ENCODE measurements at regions not wholly inside any gene's neighbourhood (a gene's known extent, or its start where the extent isn't known, plus 50 kb on each side); places are given as distances from the start of the nearest gene placed in this dataset.

- BruUV-seq (replicated peaks): no TSS peak
- CTCF ChIA-PET: no interaction called here
- H3K9ac ChIP-seq (ENCODE audit: low read depth, low read length): no peak overlapping the region
- TF ChIP-seq MXI1 (IDR thresholded peaks at IDR 0.05; ENCODE audit: borderline replicate concordance, low read depth, low read length): no peak
- no peak for TF ChIP-seq MAFK (IDR thresholded peaks at IDR 0.05; ENCODE audit: low read depth, low read length)
- no peak for TF ChIP-seq FOS (IDR thresholded peaks at IDR 0.05; ENCODE audit: low read depth, low read length)
- TF ChIP-seq NFE2L2 (IDR thresholded peaks at IDR 0.05; ENCODE audit: low read depth, low read length): no peak
- no peak for TF ChIP-seq ELK1 (IDR thresholded peaks at IDR 0.05; ENCODE audit: borderline replicate concordance, low read depth, low read length)
- no peak for TF ChIP-seq RFX5 (IDR thresholded peaks at IDR 0.05; ENCODE audit: low read depth, low read length)
- no peak for TF ChIP-seq RCOR1 (IDR thresholded peaks at IDR 0.05; ENCODE audit: insufficient replicate concordance, low read length)
- TF ChIP-seq CHD1 (IDR thresholded peaks at IDR 0.05; ENCODE audit: low read depth, low read length): no peak
- no peak for TF ChIP-seq CTCF (conservative IDR thresholded peaks at IDR 0.05; ENCODE audit: low read depth, low read length)
- TF ChIP-seq POLR2A (IDR thresholded peaks at IDR 0.05; ENCODE audit: low read depth, low read length): no peak
- TF ChIP-seq CEBPB (IDR thresholded peaks at IDR 0.05; ENCODE audit: low read depth, low read length): no peak
- no peak for TF ChIP-seq MAZ (IDR thresholded peaks at IDR 0.05; ENCODE audit: borderline replicate concordance, low read depth, low read length)
- TF ChIP-seq BHLHE40 (IDR thresholded peaks at IDR 0.05; ENCODE audit: low read depth, low read length): no peak
- TF ChIP-seq RAD21 (IDR thresholded peaks at IDR 0.05; ENCODE audit: low read length): no peak
- TF ChIP-seq USF2 (IDR thresholded peaks at IDR 0.05; ENCODE audit: low read depth, low read length): no peak
- no peak for TF ChIP-seq SMC3 (IDR thresholded peaks at IDR 0.05; ENCODE audit: low read depth, low read length)
- H3K23ac ChIP-seq (ENCODE audit: low read depth, low read length): no peak overlapping the region
- no peaks in the 10 kb centered on the region for H4K20me1 ChIP-seq (ENCODE audit: insufficient read depth, low read length)
- in situ Hi-C loops (cut with MboI; ENCODE audit: low sequenced_read_pairs): no loop called here
- H3K27me3 ChIP-seq (ENCODE audit: control insufficient read depth, insufficient read depth, low read length): peaks cover 3% of the 10 kb centered on the region
- intact Hi-C loops (cut with micrococcal nuclease): no loop called here
- H2BK5ac ChIP-seq (ENCODE audit: low read depth, low read length, poor library complexity, severe bottlenecking): no peak overlapping the region
- H3K36me3 ChIP-seq (ENCODE audit: control insufficient read depth, insufficient read depth, low read length): no peaks in the 10 kb centered on the region
- no peak overlapping the region for H2AK5ac ChIP-seq (ENCODE audit: low read depth, low read length)
- H3K18ac ChIP-seq (ENCODE audit: low read depth, low read length): no peak overlapping the region
- no peak overlapping the region for H3K4me2 ChIP-seq (ENCODE audit: low read depth, low read length)
- ATAC-seq (ENCODE audit: low read depth): no peak
- no peaks in the 10 kb centered on the region for H3K9me1 ChIP-seq (ENCODE audit: insufficient read depth, low read length)
- no peak overlapping the region for H2BK15ac ChIP-seq (ENCODE audit: low read depth, low read length)
- H2BK120ac ChIP-seq (ENCODE audit: low read depth, low read length): no peak overlapping the region
- no peaks in the 10 kb centered on the region for H3K79me1 ChIP-seq (ENCODE audit: low read depth in 1 of 2, low read length in 2 of 2)
- no peak overlapping the region for H3K4ac ChIP-seq (ENCODE audit: low read depth, low read length)
- no peak overlapping the region for H2AFZ ChIP-seq (replicated peaks; ENCODE audit: low read length, poor library complexity)
- H3K4me3 ChIP-seq (ENCODE audit: insufficient read depth, low read depth, low read length): no peak overlapping the region
- DNase-seq: no peak
- H3K27ac ChIP-seq (ENCODE audit: insufficient read depth, low read length): no peak overlapping the region
- H3K4me1 ChIP-seq (ENCODE audit: control insufficient read depth, insufficient read depth, low read length): no peaks in the 10 kb centered on the region
- no peaks in the 10 kb centered on the region for H3K9me3 ChIP-seq (ENCODE audit: control insufficient read depth, insufficient read depth, low read length)
- POLR2A ChIA-PET (ENCODE audit: unreplicated experiment): no interaction called here
- no peak overlapping the region for H4K5ac ChIP-seq (ENCODE audit: low read depth, low read length)
- H3K56ac ChIP-seq (ENCODE audit: extremely low read depth, insufficient read depth, low read length): no peak overlapping the region
- WGBS, 2 experiments (ENCODE audit: extremely low coverage in 2 of 2, insufficient read length in 1 of 2): 70% methylated on average over 2 of the region's 7 CpGs; no CpG with 5 or more reads in 1 of the 2 experiments
- dilution Hi-C loops (cut with HindIII; ENCODE audit: low sequenced_read_pairs, unreplicated experiment): no loop called here
- H4K8ac ChIP-seq (ENCODE audit: low read depth in 2 of 2, low read length in 2 of 2): no peak overlapping the region
- no peak overlapping the region for H2AK9ac ChIP-seq (replicated peaks; ENCODE audit: low read depth, low read length, poor library complexity)
- no peak overlapping the region for H3K14ac ChIP-seq (replicated peaks; ENCODE audit: low read depth, low read length)
- no peak overlapping the region for H2BK20ac ChIP-seq (ENCODE audit: low read depth, low read length)
- no peak overlapping the region for H4K91ac ChIP-seq (ENCODE audit: insufficient read depth, low read depth, low read length)
Measured at GRCh38 chr12:77349689-77350370, 284.5 kb upstream of the E2F7 start.

Data from IMR-90 (cell line).